Stimulated activated CD4-positive, alpha-beta T cell treated with anti-CD3 and anti-CD28 coated beads, Interleukin-4, amount 100 ng/mL, for 48 hours (primary cell): ENCODE measurements at regions not wholly inside any gene's neighbourhood (a gene's known extent, or its start where the extent isn't known, plus 50 kb on each side); places are given as distances from the start of the nearest gene placed in this dataset.
"Not testable (repeated sequence)": the region's sequence is repeated elsewhere in the genome, so short reads cannot be mapped to it uniquely, and the experiment has no call there.

Source experiments
- DNase-seq, 2 donors: peaks; one replicate each; pipeline ENCODE4 v3.0.0-alpha.2; 2020; ENCODE audit warnings: low read depth in 2 of 2

DNA sequence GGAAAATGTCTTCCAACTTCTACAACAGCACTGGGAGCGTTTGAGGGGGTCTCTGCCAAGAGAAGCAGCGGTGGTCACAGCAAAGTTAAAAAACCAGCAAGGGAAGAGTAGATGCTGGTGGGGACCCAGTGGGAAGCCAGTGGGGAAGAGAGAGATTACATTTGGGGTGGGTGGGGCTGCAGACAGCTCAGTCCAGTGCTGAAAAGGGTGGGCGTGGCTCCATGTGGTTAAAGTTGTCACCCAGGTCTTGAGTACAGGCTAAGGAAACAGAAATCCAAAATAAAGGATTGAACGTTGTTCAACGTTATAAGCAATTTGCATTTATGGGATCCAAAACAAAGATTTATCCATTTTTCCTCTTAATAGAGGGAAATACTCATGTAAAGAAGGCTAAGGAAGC, 106.3 kb upstream of the LY86 start:
- DNase-seq = no peak

DNA sequence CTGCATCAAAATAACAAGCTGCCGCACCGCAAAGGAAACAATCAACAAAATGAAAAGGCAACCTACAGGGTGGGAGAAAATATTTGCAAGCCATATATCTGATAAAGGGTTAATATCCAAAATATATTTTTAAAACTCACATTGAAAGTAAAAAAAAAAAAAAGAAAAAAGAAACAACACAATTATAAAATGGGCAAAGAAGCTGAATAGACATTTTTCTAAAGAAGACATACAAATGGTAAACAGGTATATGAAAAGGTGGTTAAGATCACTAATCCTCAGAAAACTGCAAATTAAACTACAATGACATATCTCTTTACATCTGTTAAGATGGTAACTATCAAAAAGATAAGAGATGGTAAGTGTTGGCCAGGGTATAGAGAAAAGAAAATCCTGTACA, 105.4 kb upstream of the LY86 start:
- DNase-seq = no peak

DNA sequence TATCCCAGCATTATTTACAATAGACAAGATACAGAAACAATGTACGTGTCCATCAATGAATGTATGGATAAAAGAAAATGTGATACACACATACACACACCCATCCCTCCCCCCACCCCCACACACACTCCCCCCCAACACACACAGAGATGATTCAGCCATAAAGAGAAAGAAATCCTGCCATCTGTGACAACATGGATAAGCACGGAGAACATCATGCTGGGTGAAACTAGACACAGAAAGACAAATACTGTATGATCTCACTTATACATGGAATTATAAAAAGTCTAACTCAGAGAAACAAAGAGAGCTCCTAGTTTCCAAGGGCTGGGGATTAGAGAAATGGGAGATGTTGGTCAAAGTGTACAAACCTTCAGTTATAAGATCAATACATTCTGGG, 104.8 kb upstream of the LY86 start:
- no peak for DNase-seq

DNA sequence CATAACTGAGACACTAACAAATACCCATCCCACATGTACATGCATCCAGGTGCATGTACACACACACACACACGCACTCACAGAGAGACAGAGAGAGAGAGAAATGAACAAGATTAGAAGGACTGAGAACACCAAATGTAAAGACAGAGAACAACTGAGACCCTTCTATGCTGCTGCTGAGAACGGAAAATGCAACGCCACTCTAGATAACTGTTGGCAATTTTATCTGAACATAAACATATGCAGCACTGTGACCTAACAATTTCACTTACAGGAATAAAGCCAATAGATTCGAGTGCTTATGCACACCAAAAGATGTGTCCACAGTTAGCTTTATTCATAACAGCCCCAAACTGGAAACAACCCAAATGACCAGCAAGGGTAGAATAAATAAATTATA, 103.8 kb upstream of the LY86 start:
- DNase-seq = no peak

DNA sequence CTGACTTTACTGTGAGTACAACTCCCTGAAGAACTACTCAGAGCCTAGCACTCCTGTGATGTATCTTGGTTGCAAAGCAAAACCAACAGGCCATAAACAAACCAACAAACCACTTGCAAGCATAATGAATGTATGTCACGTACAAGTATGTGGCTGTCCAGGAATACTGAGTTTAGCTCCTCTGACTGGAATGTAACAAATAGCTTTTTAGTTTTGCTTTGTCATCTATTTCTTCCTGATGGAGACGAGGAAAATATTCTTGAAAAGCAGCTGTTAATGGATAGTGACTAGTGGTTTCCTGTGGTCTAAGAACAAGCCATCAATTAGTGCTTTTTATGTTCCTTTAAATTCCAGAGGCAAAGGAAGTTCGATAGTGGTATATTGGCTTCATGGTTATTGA, 101.9 kb upstream of the LY86 start:
- no peak for DNase-seq

DNA sequence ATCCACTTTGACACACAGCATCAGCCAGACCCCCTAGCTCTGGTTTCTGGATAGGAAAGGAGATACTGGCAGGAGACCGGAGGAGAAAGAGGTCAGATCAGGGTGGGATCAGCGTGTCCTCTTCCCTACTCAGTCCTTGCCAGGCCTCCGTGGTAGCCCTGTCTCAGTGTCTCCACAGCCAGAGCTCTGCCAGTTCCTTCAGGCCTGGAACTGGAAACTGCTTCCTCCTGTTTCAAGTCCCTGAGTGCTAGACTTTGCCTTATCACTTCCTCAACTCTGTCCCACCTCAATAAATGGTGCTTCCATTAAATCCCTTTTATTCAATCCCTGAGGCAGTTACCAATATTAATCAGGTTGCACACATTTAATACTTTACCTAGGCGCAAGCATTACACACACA, 96.8 kb upstream of the LY86 start:
- no peak for DNase-seq

DNA sequence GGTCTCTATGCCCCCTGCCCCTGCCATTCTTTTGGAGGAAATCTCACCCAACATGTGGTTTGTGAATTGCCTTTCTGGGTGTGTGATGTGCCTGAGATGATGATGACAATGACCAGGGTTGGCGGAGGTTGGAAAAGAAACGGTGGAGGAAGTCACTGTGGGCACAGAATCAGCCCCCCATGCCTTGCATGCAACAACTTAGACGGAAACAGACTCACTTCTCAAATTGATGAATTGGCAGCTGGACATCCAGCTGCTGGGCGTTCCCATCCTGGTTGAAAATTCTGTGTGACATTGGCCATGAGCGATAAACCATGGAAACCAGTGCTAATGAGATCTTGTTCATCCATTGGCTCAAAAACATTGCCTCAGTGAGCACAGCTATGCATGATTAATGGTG, 95.8 kb upstream of the LY86 start:
- no peak for DNase-seq

DNA sequence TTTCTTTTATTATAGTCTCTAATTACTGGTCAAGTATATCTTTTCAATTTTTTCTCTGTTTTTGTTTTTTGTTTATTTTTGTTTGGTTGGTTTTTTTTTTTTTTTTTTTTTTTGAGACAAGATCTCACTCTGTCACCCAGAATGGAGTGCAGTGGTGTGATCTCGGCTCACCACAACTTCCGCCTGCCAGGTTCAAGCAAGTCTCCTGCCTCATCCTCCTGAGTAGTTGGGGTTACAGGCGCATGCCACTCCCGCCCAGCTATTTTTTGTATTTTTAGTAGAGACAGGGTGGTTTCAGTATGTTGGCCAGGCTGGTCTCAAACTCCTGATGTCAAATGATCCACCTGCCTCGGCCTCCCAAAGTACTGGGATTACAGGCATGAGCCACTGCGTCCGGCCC, 94.4 kb upstream of the LY86 start:
- not testable (repeated sequence) for DNase-seq

DNA sequence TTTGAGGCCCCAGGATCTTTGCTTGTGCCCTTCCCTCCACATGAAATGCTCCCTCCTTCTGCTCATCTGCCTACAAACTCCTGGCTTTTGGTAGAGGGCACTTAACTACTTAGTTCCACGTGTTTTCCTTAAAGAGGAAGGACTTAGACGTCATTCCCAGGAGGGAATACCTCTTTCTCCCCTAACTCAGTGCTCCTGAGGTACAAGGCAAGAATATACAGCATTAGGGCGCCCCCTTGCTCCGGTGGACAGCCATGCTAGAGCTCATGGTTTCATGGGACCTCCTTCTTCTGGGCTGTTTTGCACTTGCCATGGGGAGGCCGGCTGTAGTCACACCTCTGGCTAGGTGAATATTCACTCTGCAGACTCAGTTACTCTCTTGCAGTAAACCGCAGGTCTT, 93.8 kb upstream of the LY86 start:
- DNase-seq = peak in 1 of 2 donors; percentile 9

DNA sequence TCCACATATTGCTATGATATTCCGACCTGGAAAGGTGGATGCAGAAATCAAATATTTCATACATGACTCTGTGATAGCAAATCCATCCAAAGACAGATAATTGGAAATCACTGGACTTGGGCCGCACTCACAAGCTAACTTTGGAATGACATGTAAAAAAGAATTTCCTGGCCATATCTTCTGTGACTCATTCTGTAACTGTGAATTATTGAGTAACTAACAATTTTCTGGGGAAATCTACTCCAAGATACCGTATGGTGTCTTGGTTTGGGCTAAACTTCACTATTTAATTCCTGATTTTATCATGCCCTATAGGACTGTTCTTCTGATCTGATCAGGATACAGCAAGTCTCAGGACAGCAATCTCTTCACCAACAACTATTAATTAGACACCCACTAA, 92.7 kb upstream of the LY86 start:
- DNase-seq = no peak

DNA sequence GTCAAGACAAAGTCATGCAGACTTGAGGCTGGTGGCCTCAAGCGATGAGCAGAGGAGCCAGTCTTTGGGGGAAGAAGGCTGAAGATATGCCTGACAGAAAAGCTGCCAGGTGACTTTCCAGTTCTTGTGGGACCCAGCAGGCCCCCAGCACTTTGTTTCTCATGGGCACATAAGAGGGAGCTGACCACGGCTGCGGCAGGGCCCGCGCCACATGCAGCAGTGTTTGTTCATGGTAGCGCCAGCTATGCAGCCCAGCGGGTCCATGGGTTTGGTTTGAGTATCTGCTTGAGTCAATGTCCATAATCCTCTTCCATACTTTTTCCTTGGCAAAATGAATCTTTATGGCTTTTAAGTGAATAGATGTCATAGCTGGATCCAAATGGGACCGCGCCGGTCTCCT, 91.0 kb upstream of the LY86 start:
- DNase-seq = no peak

DNA sequence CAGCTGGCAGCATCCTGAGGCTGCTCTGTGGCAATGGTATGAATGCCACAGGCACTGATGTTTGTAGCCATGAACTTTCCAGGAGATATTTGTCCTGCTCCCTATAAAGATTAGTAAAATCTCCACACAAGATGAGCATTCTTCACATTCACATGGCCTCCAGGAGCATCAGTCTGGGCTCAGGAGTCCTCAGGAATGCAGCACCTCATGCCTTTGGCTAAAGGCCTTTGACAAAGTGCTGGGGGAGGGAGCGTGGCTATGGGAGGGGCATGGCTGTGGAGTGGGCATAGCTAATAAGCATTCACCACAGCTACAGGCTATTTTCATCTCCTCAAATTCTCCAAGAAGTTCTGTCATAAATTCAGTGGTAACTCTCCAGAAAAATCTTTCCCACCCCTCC, 90.5 kb upstream of the LY86 start:
- no peak for DNase-seq

DNA sequence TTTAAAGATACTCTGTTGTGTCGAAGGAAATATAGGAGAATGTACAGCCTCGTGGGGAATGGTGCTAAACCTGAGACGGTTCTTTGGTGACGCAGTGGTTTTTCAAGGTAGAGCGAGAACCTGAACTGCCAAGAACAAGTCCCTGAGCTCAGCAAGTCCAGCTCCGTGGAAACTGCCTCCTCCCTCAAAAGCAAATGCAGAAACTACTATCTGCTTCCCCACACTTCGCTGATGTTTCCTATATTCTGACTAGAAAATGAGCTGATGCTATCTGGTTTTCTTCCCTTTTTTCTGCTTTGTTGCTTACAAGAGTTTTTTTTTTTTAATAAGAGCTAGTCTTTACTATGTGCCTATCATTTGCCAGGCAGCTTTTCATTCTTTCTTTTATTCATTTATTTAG, 85.3 kb upstream of the LY86 start:
- DNase-seq = no peak

DNA sequence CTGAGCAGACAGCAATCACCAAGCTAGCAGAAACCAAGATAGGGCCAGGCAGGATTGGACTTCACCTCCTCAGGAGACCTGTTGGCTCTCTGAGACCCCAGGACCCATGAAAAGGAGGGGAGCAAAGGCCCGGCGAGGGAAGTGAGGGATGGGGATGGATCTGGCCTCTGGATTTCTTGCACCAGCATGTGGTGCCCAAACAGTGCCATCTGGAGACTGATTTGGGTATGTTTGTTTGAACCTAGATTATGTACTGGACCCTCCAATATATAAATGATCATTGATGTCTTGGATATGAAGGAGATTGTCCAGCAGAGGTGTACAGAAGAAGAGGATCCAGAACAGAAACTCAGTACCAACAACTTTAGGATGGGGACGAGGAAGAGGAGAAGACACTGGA, 83.4 kb upstream of the LY86 start:
- DNase-seq = no peak

DNA sequence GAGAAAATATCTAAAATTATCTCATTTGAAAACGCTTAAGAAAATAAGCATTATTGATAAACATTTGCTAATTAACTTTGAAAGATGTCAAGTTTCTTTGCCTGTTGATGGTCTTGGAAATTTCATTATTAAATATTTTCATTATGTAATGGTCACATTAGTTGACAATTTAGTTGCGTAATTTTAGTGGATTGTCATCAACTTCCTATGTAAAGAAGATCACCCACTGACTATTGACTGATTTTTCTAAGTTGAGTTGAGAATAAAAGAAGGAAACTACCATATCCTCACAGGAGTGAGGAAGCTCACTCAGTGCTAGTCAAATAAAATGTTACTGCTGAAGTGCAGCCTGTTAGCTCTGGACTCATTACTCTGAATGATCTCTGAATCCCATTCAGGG, 79.9 kb upstream of the LY86 start:
- no peak for DNase-seq

DNA sequence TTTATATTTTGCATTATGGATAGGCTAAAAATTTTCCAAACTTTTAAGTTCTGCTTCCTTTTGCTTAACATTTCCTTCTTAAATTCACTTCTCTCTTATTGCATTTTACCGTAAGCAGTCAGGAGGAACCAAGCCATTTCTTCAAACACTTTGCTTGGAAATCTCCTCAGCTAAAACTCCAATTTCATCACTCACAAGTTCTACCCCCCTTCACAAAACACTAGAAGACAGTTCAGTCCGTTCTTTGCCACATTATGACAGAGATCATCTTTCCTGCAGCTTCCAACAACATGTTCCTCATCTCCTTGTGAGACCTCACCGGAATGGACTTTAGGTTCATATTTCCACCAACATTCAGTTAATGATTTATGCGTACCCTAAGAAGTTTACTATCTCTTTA, 79.2 kb upstream of the LY86 start:
- no peak for DNase-seq

DNA sequence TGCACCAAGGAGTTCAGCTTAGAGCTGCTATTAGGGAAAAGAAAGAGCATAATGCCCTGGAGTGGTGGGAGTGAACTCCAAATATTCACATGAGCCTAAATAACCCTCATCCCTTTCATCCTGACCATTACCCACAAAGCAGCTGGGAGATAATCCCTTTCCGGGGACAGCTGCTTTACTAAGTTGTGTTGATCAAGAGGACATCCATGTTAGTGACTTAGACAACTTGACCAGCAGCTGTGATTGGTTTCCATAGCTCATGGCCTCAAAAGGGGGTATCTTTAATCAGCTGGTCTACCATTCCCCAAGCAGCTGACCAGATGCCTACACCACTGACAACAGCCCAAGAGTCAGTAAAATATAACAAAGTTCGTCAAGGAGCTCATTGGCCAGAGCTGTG, 75.8 kb upstream of the LY86 start:
- no peak for DNase-seq

DNA sequence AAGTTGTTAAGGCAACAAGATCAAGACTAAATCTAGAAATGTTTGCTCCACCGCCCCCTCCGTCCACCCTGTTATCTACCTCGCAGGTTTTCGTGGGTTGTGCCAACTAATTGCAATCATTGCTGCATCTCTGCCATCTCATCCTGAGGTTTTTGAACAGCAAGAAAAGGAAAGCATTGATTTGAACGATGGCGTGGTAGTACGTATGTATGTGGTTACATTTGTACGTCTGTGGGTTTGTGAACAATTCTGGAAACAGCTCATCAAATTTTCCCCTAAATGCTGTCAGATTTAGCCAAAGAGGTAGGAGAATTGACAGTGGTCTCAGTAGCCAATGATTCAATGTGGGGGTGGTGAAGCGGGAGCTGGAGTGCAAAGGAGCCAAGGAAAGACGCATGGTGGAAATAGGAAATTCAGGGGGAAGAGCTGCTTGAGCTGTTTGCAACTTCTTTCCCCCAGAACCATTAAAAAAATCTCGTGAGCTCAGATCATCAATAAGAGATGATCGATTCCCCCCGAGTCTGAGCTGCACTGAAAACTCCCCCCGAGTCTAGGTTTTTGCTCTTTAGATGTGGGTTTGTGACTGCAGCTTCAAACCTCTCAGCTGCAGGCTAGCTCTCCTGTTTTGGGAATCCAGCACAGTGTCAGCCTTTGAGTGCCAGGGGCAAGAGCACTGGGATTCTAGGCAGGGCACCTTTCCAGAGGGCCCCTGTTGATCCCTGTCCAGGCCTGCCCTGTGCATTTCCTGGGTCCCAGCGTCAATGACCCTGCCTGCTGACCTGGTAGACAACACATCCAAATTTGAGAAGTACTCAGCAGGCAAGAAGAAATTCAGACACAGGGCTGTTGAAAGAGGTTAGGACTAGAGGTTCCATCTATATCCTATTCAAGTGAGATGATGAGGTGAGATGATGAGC, 72.6 kb upstream of the LY86 start:
- DNase-seq = peak; percentile 38 to 56

DNA sequence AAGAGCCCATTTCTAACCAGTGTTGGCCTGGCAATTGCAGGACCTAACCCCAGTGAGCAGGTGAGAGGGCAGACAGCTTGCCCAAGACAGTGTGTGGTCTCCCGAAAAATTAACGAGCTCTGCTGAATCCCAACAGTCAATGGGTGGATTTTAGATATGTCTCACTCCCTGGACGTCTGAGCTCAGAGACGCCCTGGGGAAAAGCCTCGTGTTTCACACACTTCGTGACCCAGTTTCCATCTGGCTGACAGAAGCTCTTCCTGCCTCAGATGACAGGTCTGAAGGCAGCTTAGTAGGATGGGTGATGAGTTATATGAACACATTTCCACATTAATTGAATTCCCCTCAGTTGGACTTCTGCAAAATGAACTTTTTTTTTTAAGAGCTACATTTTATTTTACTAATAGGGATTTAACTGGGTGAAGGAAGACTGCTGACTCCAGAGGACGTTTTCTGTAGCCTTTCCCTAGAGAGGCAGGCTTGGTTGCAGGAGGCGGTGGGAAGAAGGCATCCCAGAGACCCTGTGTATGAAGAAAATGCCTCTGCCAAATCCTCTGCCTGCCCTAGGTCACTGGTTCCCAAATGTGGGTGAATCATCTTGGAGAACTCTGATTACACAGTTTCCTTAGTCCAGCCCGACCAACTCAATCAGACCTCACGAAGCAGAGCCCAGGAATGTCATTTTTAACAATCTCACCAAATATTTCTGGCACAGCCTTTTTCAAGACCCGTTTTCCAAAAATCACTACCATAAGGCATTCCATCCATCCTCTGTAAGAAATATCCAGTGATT, 71.7 kb upstream of the LY86 start:
- DNase-seq = no peak

DNA sequence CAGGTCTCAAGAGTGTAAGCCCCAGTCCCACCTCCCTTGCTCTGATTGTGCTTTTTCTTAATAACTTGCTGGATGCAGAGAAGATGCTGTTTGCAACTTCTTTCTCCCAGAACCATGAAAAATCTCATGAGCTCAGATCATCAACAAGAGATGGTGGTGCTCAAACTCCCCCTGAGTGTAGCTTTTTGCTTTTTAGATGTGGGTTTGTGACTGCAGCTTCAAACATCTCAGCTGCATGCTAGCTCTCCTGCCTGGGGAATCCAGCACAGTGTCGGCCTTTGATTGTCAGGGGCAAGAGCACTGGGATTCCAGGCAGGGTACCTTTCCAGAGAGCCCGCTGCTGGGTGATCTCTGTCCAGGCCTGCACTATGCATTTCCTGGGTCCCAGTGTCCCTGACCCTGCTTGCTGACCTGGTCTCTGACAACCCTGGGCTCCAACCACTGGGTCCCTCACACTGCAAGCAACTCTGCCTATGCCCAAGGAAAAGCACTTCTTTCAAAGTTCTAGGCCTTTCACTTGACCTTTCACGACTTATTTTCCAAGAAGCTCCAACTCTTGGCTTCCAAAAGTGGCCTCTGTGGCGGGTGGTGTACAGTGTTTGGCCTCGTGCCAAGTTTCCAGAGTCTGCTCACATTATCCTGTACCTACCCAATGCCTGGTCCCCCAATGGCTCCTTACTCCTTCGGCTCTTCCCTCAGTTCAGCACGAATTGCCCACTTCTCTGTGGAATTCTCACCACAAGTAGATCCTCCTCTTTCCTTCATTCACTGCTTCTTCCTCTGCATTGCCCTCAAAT, 69.7 kb upstream of the LY86 start:
- no peak for DNase-seq

DNA sequence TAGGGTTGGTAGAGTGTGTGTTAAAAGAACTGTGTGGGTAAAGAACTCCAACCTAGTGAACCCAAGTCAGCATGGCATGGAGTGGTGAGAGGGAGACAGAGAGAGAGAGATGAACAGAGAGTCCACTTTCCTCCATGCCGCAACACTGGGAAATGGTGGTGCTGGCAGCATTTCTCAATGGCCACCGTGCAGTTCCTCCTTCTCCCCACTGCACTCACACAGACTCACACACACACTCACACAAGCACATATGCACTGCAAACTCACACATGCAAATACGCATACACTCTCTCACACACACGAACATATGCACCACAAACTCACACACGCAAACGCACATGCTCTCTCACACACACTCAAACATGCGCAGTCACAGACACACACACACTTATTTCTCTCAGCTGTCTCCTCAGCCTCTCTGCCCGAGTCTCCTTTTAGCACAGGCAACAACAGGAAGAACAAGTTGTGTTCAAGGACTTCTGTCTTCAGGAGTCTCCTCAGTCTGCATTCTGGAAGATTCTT, 66.5 kb upstream of the LY86 start:
- DNase-seq = no peak

DNA sequence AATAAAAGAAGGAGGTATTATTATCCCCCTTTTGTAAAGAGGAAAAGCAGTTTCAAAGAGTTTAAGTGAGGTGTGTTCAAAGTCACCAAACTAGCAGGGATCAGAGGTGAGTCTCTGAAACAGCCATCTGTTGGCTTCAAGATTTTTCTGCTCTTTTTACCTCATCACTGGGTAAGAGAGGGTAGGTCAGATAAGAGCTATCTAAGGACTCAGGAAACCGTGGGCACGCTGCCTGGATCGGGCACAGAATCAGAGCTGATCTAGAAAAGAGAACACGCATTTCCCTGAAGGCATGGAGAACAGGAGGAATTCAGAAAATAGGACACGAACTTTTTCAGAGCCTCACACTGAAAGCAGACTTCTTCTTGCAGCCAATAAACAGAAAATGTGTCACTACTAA, 65.8 kb upstream of the LY86 start:
- no peak for DNase-seq
